ENCODE measurements at regions not wholly inside any gene's neighbourhood (a gene's known extent, or its start where the extent isn't known, plus 50 kb on each side); places are given as distances from the start of the nearest gene placed in this dataset.

GRCh38 chr18:78900938-78901909 lies 78.4 kb upstream of the SALL3 start:
- TF ChIP-seq POLR2AphosphoS5 (IDR thresholded peaks at IDR 0.05; ENCODE audit: low read depth, low read length) (no peak), TAF1 (IDR thresholded peaks at IDR 0.05; ENCODE audit: borderline replicate concordance, insufficient read depth, low read length) (no peak), REST (IDR thresholded peaks at IDR 0.05; ENCODE audit: insufficient read depth in 1 of 2, low read depth in 2 of 2, low read length in 2 of 2) (no peak), SIN3A (IDR thresholded peaks at IDR 0.05; ENCODE audit: borderline replicate concordance, insufficient read depth, low read length) (no peak)

GRCh38 chr18:78901923-78902794 lies 77.5 kb upstream of the SALL3 start:
- TF ChIP-seq FOXP2 (optimal IDR thresholded peaks at IDR 0.05; ENCODE audit: borderline replicate concordance, extremely low read depth, extremely low read length, insufficient read depth) (no peak), POLR2AphosphoS5 (IDR thresholded peaks at IDR 0.05; ENCODE audit: low read depth, low read length) (no peak), TAF1 (IDR thresholded peaks at IDR 0.05; ENCODE audit: borderline replicate concordance, insufficient read depth, low read length) (no peak), REST (IDR thresholded peaks at IDR 0.05; ENCODE audit: insufficient read depth in 1 of 2, low read depth in 2 of 2, low read length in 2 of 2) (no peak), SIN3A (IDR thresholded peaks at IDR 0.05; ENCODE audit: borderline replicate concordance, insufficient read depth, low read length) (no peak)

GRCh38 chr18:78902795-78903435 lies 76.7 kb upstream of the SALL3 start:
- TF ChIP-seq FOXP2 (optimal IDR thresholded peaks at IDR 0.05; ENCODE audit: borderline replicate concordance, extremely low read depth, extremely low read length, insufficient read depth), result no peak

- TF ChIP-seq SIN3A (IDR thresholded peaks at IDR 0.05; ENCODE audit: borderline replicate concordance, insufficient read depth, low read length) (no peak), REST (IDR thresholded peaks at IDR 0.05; ENCODE audit: insufficient read depth in 1 of 2, low read depth in 2 of 2, low read length in 2 of 2) (no peak), TAF1 (IDR thresholded peaks at IDR 0.05; ENCODE audit: borderline replicate concordance, insufficient read depth, low read length) (no peak), FOXP2 (optimal IDR thresholded peaks at IDR 0.05; ENCODE audit: borderline replicate concordance, extremely low read depth, extremely low read length, insufficient read depth) (no peak), POLR2AphosphoS5 (IDR thresholded peaks at IDR 0.05; ENCODE audit: low read depth, low read length) (no peak)
Observed at GRCh38 chr18:78903436-78904178, 76.0 kb upstream of the SALL3 start.

- TF ChIP-seq SIN3A (IDR thresholded peaks at IDR 0.05; ENCODE audit: borderline replicate concordance, insufficient read depth, low read length) (no peak), POLR2AphosphoS5 (IDR thresholded peaks at IDR 0.05; ENCODE audit: low read depth, low read length) (no peak), FOXP2 (optimal IDR thresholded peaks at IDR 0.05; ENCODE audit: borderline replicate concordance, extremely low read depth, extremely low read length, insufficient read depth) (no peak), TAF1 (IDR thresholded peaks at IDR 0.05; ENCODE audit: borderline replicate concordance, insufficient read depth, low read length) (no peak), REST (IDR thresholded peaks at IDR 0.05; ENCODE audit: insufficient read depth in 1 of 2, low read depth in 2 of 2, low read length in 2 of 2) (no peak)
Observed at GRCh38 chr18:78904179-78904531, 75.5 kb upstream of the SALL3 start.
